ENCODE measurements at regions not wholly inside any gene's neighbourhood (a gene's known extent, or its start where the extent isn't known, plus 50 kb on each side); places are given as distances from the start of the nearest gene placed in this dataset.
A peak's percentile ranks its signal among the peaks of the same experiment; 100 is the strongest.

DNA sequence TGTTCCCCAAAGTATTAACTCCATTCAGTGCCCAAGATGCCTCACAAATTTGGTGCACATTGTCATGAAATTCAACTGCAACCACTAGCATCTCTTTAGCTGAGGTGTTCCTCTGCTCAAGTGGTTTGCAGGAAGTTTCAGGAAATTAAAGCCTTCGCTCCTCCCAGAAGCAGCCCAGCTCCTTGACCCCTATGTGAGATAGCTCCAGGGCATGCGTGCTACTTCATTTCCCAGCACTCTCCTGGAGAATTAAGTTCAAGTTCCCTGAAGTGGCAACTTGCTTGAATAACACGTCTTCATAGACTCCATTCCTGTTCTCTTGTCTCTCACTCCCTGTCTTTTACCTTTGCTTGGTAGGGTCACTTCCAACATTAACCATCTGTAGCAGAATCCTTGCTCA is 750.3 kb downstream of the REEP3 start:
- Mint-ChIP-seq H3K27ac (no peak overlapping the region), H3K27me3 (ENCODE audit: insufficient read depth, low read depth, poor library complexity) (no peaks in the 10 kb centered on the region), H3K4me1 (0 out of 3 replicates have a peak, but pooled peaks cover 3% of the 10 kb centered on the region), H3K9me3 (no peaks in the 10 kb centered on the region; the same call in 2 of the 3 replicates), H3K4me3 (no peak overlapping the region), H3K36me3 (ENCODE audit: low read depth) (no peaks in the 10 kb centered on the region)
- ATAC-seq (no peak; the same call in 2 of the 3 replicates), DNase-seq (ENCODE audit: low spot score) (no peak)
- Histone ChIP-seq H3K4me2 (no peak overlapping the region), H3K36me3 (ENCODE audit: insufficient read depth) (no peaks in the 10 kb centered on the region), H4K20me1 (replicated peaks; ENCODE audit: insufficient read depth) (no peaks in the 10 kb centered on the region), H3K4me1 (ENCODE audit: insufficient read depth) (no peaks in the 10 kb centered on the region), H3K79me2 (replicated peaks; ENCODE audit: insufficient read depth) (no peaks in the 10 kb centered on the region), H3K9me2 (ENCODE audit: insufficient read depth) (no peaks in the 10 kb centered on the region; the same call in 1 of the 2 replicates), H3K27me3 (ENCODE audit: insufficient read depth) (no peaks in the 10 kb centered on the region), H2AFZ (peak overlapping the region; percentile 34; the same call in 1 of the 2 replicates), H3K27ac (ENCODE audit: low read depth) (no peak overlapping the region), H3F3A (replicated peaks; ENCODE audit: low read depth) (no peaks in the 10 kb centered on the region), H3K4me3 (no peak overlapping the region)
- TF ChIP-seq, protein P1, sequence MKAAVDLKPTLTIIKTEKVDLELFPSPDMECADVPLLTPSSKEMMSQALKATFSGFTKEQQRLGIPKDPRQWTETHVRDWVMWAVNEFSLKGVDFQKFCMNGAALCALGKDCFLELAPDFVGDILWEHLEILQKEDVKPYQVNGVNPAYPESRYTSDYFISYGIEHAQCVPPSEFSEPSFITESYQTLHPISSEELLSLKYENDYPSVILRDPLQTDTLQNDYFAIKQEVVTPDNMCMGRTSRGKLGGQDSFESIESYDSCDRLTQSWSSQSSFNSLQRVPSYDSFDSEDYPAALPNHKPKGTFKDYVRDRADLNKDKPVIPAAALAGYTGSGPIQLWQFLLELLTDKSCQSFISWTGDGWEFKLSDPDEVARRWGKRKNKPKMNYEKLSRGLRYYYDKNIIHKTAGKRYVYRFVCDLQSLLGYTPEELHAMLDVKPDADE (IDR thresholded peaks at IDR 0.05), result no peak

DNA sequence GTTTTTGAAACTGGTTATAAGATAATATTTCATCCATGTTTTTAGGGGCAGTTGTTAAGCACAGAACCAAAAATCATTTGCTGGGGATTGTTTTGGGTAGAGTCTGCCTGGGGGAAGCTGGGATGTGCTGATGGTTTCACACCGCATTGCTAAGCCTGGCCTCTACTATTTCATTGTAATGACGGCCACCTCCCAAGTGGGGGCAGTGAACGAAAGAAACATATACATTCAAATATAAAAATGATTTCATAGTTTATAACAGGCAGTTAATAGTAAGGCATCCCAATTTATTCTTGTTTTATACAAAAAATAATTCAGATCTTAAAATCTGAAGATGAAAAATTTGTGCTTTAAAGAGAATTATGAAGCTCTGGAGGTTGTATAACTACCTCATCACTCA is 750.8 kb downstream of the REEP3 start:
- H3K36me3 ChIP-seq (ENCODE audit: insufficient read depth), result no peaks in the 10 kb centered on the region
- H3F3A ChIP-seq (replicated peaks; ENCODE audit: low read depth), result no peaks in the 10 kb centered on the region
- no peaks in the 10 kb centered on the region for H3K4me1 ChIP-seq (ENCODE audit: insufficient read depth)
- no peak for TF ChIP-seq JUNB (IDR thresholded peaks at IDR 0.05; ENCODE audit: unreplicated experiment)
- TF ChIP-seq, protein P2, sequence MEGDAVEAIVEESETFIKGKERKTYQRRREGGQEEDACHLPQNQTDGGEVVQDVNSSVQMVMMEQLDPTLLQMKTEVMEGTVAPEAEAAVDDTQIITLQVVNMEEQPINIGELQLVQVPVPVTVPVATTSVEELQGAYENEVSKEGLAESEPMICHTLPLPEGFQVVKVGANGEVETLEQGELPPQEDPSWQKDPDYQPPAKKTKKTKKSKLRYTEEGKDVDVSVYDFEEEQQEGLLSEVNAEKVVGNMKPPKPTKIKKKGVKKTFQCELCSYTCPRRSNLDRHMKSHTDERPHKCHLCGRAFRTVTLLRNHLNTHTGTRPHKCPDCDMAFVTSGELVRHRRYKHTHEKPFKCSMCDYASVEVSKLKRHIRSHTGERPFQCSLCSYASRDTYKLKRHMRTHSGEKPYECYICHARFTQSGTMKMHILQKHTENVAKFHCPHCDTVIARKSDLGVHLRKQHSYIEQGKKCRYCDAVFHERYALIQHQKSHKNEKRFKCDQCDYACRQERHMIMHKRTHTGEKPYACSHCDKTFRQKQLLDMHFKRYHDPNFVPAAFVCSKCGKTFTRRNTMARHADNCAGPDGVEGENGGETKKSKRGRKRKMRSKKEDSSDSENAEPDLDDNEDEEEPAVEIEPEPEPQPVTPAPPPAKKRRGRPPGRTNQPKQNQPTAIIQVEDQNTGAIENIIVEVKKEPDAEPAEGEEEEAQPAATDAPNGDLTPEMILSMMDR (conservative IDR thresholded peaks at IDR 0.05; ENCODE audit: low read depth in 2 of 2), result peak; percentile 43 to 53
- no peak for TF ChIP-seq EZH2phosphoT487 (IDR thresholded peaks at IDR 0.05; ENCODE audit: unreplicated experiment)
- TF ChIP-seq, protein P3, sequence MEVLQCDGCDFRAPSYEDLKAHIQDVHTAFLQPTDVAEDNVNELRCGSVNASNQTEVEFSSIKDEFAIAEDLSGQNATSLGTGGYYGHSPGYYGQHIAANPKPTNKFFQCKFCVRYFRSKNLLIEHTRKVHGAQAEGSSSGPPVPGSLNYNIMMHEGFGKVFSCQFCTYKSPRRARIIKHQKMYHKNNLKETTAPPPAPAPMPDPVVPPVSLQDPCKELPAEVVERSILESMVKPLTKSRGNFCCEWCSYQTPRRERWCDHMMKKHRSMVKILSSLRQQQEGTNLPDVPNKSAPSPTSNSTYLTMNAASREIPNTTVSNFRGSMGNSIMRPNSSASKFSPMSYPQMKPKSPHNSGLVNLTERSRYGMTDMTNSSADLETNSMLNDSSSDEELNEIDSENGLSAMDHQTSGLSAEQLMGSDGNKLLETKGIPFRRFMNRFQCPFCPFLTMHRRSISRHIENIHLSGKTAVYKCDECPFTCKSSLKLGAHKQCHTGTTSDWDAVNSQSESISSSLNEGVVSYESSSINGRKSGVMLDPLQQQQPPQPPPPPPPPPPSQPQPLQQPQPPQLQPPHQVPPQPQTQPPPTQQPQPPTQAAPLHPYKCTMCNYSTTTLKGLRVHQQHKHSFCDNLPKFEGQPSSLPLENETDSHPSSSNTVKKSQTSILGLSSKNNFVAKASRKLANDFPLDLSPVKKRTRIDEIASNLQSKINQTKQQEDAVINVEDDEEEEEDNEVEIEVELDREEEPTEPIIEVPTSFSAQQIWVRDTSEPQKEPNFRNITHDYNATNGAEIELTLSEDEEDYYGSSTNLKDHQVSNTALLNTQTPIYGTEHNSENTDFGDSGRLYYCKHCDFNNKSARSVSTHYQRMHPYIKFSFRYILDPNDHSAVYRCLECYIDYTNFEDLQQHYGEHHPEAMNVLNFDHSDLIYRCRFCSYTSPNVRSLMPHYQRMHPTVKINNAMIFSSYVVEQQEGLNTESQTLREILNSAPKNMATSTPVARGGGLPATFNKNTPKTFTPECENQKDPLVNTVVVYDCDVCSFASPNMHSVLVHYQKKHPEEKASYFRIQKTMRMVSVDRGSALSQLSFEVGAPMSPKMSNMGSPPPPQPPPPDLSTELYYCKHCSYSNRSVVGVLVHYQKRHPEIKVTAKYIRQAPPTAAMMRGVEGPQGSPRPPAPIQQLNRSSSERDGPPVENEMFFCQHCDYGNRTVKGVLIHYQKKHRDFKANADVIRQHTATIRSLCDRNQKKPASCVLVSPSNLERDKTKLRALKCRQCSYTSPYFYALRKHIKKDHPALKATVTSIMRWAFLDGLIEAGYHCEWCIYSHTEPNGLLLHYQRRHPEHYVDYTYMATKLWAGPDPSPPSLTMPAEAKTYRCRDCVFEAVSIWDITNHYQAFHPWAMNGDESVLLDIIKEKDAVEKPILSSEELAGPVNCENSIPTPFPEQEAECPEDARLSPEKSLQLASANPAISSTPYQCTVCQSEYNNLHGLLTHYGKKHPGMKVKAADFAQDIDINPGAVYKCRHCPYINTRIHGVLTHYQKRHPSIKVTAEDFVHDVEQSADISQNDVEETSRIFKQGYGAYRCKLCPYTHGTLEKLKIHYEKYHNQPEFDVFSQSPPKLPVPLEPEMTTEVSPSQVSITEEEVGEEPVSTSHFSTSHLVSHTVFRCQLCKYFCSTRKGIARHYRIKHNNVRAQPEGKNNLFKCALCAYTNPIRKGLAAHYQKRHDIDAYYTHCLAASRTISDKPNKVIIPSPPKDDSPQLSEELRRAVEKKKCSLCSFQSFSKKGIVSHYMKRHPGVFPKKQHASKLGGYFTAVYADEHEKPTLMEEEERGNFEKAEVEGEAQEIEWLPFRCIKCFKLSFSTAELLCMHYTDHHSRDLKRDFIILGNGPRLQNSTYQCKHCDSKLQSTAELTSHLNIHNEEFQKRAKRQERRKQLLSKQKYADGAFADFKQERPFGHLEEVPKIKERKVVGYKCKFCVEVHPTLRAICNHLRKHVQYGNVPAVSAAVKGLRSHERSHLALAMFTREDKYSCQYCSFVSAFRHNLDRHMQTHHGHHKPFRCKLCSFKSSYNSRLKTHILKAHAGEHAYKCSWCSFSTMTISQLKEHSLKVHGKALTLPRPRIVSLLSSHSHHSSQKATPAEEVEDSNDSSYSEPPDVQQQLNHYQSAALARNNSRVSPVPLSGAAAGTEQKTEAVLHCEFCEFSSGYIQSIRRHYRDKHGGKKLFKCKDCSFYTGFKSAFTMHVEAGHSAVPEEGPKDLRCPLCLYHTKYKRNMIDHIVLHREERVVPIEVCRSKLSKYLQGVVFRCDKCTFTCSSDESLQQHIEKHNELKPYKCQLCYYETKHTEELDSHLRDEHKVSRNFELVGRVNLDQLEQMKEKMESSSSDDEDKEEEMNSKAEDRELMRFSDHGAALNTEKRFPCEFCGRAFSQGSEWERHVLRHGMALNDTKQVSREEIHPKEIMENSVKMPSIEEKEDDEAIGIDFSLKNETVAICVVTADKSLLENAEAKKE (CRISPR knock-in tag; IDR thresholded peaks at IDR 0.05), result no peak
- no peak for TF ChIP-seq ZNF114 (CRISPR knock-in tag; IDR thresholded peaks at IDR 0.05)
- TF ChIP-seq, protein P1 (IDR thresholded peaks at IDR 0.05), result no peak
- TF ChIP-seq, protein P4, sequence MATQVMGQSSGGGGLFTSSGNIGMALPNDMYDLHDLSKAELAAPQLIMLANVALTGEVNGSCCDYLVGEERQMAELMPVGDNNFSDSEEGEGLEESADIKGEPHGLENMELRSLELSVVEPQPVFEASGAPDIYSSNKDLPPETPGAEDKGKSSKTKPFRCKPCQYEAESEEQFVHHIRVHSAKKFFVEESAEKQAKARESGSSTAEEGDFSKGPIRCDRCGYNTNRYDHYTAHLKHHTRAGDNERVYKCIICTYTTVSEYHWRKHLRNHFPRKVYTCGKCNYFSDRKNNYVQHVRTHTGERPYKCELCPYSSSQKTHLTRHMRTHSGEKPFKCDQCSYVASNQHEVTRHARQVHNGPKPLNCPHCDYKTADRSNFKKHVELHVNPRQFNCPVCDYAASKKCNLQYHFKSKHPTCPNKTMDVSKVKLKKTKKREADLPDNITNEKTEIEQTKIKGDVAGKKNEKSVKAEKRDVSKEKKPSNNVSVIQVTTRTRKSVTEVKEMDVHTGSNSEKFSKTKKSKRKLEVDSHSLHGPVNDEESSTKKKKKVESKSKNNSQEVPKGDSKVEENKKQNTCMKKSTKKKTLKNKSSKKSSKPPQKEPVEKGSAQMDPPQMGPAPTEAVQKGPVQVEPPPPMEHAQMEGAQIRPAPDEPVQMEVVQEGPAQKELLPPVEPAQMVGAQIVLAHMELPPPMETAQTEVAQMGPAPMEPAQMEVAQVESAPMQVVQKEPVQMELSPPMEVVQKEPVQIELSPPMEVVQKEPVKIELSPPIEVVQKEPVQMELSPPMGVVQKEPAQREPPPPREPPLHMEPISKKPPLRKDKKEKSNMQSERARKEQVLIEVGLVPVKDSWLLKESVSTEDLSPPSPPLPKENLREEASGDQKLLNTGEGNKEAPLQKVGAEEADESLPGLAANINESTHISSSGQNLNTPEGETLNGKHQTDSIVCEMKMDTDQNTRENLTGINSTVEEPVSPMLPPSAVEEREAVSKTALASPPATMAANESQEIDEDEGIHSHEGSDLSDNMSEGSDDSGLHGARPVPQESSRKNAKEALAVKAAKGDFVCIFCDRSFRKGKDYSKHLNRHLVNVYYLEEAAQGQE (IDR thresholded peaks at IDR 0.05; ENCODE audit: unreplicated experiment), result no peak
- H3K79me2 ChIP-seq (replicated peaks; ENCODE audit: insufficient read depth), result no peaks in the 10 kb centered on the region
- H3K9me3 Mint-ChIP-seq, result no peaks in the 10 kb centered on the region; the same call in 2 of the 3 replicates
- H3K27me3 ChIP-seq (ENCODE audit: insufficient read depth), result no peaks in the 10 kb centered on the region
- H3K4me2 ChIP-seq, result no peak overlapping the region
- ATAC-seq (peak; percentile 81), DNase-seq (ENCODE audit: low spot score) (peak; percentile 50)
- H3K27ac Mint-ChIP-seq, result no peak overlapping the region
- H3K4me1 Mint-ChIP-seq, result 0 out of 3 replicates have a peak, but pooled peaks cover 3% of the 10 kb centered on the region
- H2AFZ ChIP-seq, result no peak overlapping the region
- no peak overlapping the region for H3K4me3 ChIP-seq
- H3K27me3 Mint-ChIP-seq (ENCODE audit: insufficient read depth, low read depth, poor library complexity), result no peaks in the 10 kb centered on the region
- no peaks in the 10 kb centered on the region for H3K36me3 Mint-ChIP-seq (ENCODE audit: low read depth)
- H3K9me2 ChIP-seq (ENCODE audit: insufficient read depth), result no peaks in the 10 kb centered on the region; the same call in 1 of the 2 replicates
- H3K27ac ChIP-seq (ENCODE audit: low read depth), result no peak overlapping the region
- no peaks in the 10 kb centered on the region for H4K20me1 ChIP-seq (replicated peaks; ENCODE audit: insufficient read depth)
- H3K4me3 Mint-ChIP-seq, result no peak overlapping the region
